Cardiac muscle cell (in vitro differentiated cells and primary cell): ENCODE measurements at regions not wholly inside any gene's neighbourhood (a gene's known extent, or its start where the extent isn't known, plus 50 kb on each side); places are given as distances from the start of the nearest gene placed in this dataset.
A peak's percentile ranks its signal among the peaks of the same experiment; 100 is the strongest.

Source experiments
- DNase-seq, 2 donors: peaks; one replicate each; pipeline versions ENCODE4 v3.0.0 to v3.0.0-alpha.2; 2010 to 2017; ENCODE audit warnings: low read depth in 1 of 2, low spot score in 1 of 2
- H3K27ac ChIP-seq: fragments of 200-600 bp; sonication (generic); 2 replicates; pipeline ENCODE4 v1.5.1; 2016
- H3K27me3 ChIP-seq: fragments of 200-600 bp; sonication (generic); 2 replicates; pipeline ENCODE4 v1.6.0; 2016; ENCODE audit warnings: control low read depth
- H3K36me3 ChIP-seq: fragments of 200-600 bp; sonication (generic); 2 replicates; pipeline ENCODE4 v1.5.1; 2016; ENCODE audit warnings: control low read depth
- H3K4me1 ChIP-seq: fragments of 200-600 bp; sonication (generic); 2 replicates; pipeline ENCODE4 v1.8.1; 2017; ENCODE audit warnings: low read depth, mild to moderate bottlenecking, mixed run types
- H3K4me3 ChIP-seq: fragments of 200-600 bp; sonication (generic); 2 replicates; pipeline ENCODE4 v1.5.1; 2016; ENCODE audit warnings: mild to moderate bottlenecking
- H3K9me3 ChIP-seq: fragments of 200-600 bp; sonication (generic); 2 replicates; pipeline ENCODE4 v1.5.1; 2017; ENCODE audit warnings: low read depth, mild to moderate bottlenecking, control low read depth
- TF ChIP-seq, protein P1 (sequence below): IDR thresholded peaks from 2 replicates; pipeline ENCODE4 v1.5.1; 2012; ENCODE audit warnings: low read depth, mild to moderate bottlenecking, low read length

DNA sequence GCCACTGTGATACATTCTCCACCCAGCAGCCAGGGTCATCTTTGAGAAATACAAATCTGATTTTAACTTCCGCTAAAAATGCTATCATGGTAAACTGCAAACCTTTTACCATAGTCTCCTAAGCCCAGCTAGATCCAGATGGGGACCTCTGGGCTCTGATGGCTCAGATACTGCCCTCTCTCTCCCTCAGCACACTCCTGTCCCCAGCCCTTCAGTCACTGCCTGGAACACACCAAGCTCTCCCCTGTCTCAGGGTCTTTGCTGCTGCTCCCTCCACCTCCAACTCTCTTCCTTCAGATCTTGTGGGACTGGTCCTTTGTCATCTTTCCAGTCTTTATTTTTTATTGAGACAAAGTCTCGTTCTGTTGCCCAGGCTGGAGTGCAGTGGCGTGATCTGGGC lies 65.1 kb downstream of the SPRY4 start:
- no peaks in the 10 kb centered on the region for H3K9me3 ChIP-seq
- no peaks in the 10 kb centered on the region for H3K27me3 ChIP-seq
- TF ChIP-seq, protein P1, sequence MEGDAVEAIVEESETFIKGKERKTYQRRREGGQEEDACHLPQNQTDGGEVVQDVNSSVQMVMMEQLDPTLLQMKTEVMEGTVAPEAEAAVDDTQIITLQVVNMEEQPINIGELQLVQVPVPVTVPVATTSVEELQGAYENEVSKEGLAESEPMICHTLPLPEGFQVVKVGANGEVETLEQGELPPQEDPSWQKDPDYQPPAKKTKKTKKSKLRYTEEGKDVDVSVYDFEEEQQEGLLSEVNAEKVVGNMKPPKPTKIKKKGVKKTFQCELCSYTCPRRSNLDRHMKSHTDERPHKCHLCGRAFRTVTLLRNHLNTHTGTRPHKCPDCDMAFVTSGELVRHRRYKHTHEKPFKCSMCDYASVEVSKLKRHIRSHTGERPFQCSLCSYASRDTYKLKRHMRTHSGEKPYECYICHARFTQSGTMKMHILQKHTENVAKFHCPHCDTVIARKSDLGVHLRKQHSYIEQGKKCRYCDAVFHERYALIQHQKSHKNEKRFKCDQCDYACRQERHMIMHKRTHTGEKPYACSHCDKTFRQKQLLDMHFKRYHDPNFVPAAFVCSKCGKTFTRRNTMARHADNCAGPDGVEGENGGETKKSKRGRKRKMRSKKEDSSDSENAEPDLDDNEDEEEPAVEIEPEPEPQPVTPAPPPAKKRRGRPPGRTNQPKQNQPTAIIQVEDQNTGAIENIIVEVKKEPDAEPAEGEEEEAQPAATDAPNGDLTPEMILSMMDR = no peak

GRCh38 chr5:142255831-142256230 lies 69.0 kb downstream of the SPRY4 start:
- Histone ChIP-seq H3K27me3 (no peaks in the 10 kb centered on the region), H3K4me3 (no peak overlapping the region), H3K4me1 (no peaks in the 10 kb centered on the region), H3K9me3 (no peaks in the 10 kb centered on the region), H3K27ac (no peak overlapping the region), H3K36me3 (no peaks in the 10 kb centered on the region)
- TF ChIP-seq, protein P1 = no peak
- DNase-seq = no peak

More for the DNA sequence above, 65.1 kb downstream of the SPRY4 start:
- no peaks in the 10 kb centered on the region for H3K4me1 ChIP-seq
- no peak for DNase-seq
- no peaks in the 10 kb centered on the region for H3K36me3 ChIP-seq
- H3K27ac ChIP-seq = no peak overlapping the region
- no peak overlapping the region for H3K4me3 ChIP-seq

DNA sequence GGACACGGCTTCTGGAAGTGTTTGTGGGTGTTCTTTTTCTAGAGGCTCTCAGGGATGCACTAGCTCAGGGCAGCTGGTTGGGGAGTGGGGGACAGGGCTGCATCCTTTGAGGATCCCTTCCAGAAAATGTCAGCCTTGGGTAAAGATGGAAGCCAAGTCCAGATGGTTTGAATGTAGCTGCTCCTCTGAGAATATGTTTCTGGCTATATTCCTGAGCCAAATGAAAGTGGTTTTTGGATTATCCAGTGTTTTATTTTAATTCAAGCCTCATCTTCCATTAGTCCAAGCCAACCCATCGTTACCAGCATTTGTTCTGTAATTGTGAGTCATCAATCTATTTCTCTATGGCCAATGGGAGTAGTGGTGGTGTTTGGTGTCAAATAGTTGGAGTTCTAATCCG lies 70.4 kb downstream of the SPRY4 start:
- TF ChIP-seq, protein P1 = no peak
- H3K27me3 ChIP-seq = no peaks in the 10 kb centered on the region
- no peak overlapping the region for H3K4me3 ChIP-seq
- H3K4me1 ChIP-seq = no peaks in the 10 kb centered on the region
- no peaks in the 10 kb centered on the region for H3K9me3 ChIP-seq
- no peaks in the 10 kb centered on the region for H3K36me3 ChIP-seq
- no peak for DNase-seq
- no peak overlapping the region for H3K27ac ChIP-seq

DNA sequence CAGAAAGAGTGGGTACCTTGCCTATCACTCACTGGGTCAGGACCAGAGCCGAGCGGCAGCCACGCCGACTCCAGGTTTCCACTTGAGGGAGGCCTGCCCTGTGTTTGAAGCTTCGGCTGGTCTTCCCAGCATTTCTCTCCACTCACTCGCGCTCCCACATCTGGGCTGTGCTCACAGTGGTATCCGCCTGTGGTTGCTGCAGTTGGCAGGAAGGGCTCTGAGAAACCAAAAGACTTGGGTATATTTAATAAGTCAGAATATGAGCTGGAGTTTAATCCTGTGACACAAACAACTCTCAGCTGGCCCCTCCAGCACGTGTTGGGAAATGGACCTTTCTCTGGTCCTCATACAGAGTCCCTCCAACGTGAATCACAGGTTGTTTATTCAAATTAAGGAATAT lies 70.9 kb downstream of the SPRY4 start:
- Histone ChIP-seq H3K36me3 (no peaks in the 10 kb centered on the region), H3K4me3 (no peak overlapping the region), H3K4me1 (no peaks in the 10 kb centered on the region), H3K9me3 (no peaks in the 10 kb centered on the region), H3K27ac (no peak overlapping the region), H3K27me3 (no peaks in the 10 kb centered on the region)
- TF ChIP-seq, protein P1 = no peak
- DNase-seq = peak in 1 of 2 donors; percentile 20

DNA sequence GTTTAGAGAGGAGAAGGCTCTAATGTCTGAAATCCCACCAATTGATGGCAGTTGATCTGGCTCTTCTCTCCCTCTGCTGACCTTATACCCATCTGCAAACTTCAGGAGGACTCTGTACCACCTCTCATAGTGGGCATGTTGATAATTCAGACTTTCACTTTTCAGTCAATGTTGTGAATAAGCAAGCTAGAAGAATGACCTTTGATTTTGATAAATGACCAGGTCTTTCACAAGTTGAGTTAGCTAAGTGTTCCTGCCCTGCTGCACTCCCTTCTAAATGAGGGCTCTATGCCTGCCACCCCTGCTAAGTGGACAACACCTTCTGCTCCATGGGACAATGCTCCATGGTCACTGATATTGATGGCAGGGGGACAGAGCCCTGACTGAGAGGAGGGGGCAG lies 74.7 kb downstream of the SPRY4 start:
- Histone ChIP-seq H3K36me3 (no peaks in the 10 kb centered on the region), H3K4me1 (no peaks in the 10 kb centered on the region), H3K27ac (no peak overlapping the region), H3K4me3 (no peak overlapping the region), H3K27me3 (no peaks in the 10 kb centered on the region), H3K9me3 (no peaks in the 10 kb centered on the region)
- DNase-seq = no peak
- TF ChIP-seq, protein P1 = no peak
